ENCODE measurements at regions not wholly inside any gene's neighbourhood (a gene's known extent, or its start where the extent isn't known, plus 50 kb on each side); places are given as distances from the start of the nearest gene placed in this dataset.
"Not testable (repeated sequence)": the region's sequence is repeated elsewhere in the genome, so short reads cannot be mapped to it uniquely, and the experiment has no call there.

DNA sequence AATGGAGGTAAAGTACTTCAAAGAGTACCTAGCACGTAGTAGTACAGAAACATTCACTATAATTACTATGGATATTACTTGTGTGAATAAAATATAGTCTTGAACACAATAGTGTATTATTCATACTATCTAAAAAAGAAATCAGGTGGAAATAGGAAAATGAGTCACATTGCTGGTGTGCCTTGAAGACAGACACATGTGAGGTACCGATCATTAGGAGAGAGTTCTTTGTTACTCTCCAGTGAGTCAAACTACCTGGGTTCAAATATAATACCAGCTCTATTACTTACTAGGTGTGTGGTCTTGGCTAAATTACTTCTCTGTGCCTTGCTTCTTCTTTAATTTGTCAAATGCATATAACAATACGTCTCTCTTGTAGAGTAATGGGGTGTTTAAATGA lies 50.8 kb upstream of the BEND6 start:
- DNase-seq = no peak

DNA sequence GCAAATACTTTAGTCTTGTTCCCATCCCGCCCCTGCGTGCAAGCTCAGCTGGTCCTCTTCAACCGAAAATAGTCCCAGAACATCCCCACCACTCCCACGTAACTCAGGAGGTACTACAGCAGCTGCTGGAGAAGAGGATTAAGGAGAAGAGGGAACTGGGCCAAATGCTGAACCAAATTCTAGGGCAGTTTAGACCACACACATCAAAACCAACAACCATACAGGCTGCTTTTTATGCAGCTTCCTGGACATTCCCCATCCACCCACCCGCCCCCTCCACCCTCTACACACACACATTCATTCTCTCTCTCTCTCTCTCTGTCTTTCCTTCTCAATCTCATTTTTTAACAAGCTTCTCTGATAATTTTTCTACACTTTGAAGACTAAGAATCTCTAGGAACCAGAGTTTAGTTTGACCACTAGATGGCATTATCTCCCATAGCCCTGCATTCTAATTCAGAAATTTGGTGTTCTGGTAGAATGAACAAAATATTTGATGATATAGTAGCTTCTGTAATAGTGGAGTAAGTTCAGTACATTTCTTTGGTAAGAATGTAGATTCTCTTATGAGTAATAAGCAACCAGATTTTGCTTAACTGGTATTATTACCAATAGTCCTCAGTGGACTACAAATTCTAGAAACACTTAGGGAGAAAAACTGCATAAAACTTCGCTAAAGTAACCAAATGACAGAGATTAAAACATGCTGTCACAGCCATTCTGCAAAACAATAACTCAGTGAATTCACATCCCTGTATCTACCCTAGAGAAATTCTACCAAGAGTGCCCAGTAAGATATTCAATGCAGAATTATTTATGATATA lies 52.1 kb upstream of the BEND6 start:
- peak; percentile 3 for DNase-seq

GRCh38 chr6:56900784-56901183 lies 54.1 kb upstream of the BEND6 start:
- no peak for DNase-seq

- DNase-seq = no peak
These were observed 55.2 kb upstream of the BEND6 start for GRCh38 chr6:56899753-56900152.

- no peak for DNase-seq
These were observed 55.6 kb upstream of the BEND6 start for GRCh38 chr6:56899311-56899710.

GRCh38 chr6:56897789-56898529 lies 56.9 kb upstream of the BEND6 start:
- DNase-seq = no peak

DNA sequence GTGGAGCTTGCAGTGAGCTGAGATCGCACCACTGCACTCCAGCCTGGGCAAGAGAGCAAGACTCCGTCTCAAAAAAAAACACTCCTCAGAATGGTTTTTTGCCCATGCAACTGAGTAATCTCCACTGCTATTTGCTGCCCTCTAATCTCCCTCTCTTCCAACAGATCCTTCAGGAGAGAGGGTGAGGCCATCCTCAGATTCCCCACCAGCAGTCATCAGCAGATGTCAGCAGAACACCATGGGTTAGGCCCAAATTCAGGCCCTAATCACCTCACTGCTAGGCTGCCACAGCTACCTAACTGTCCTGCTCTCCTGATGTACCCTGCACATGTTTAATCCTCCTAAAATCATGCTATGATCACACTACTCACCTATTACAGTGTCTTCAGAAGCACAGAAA lies 63.2 kb upstream of the BEND6 start:
- DNase-seq = no peak

DNA sequence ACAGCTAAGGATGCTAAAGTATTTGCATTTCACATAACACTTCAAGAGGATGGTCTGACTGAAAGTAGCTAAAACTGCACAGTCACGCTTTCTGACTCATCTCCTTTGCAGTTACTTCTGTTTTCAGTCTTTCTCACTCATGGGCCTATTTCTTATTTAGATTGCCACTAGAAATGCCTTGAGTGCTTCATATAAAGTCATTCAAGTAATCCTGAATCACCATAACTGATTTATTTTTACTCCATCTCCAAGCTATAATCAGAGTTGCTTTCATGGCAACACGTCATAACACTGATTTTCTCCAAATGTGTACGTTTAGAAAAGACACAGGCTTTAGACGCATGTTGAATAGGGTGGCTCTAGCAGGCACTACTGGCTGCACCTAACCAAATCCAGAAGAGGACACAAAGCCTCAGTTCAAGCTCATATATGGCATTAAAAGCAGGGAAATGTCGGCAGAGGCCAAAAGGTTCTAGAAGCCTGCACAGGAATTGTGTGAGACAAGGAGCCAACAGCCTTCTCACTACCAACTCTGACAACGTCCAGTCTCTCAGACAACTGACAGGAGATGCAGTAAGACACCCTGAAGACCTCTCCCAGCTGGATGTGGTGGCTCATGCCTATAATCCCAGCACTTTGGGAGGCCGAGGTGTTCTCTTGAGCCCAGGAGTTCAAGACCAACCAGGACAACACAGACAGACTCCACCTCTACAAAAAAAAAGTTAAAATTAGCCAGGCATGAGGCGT lies 64.1 kb upstream of the BEND6 start:
- no peak for DNase-seq

GRCh38 chr6:56890066-56890465 lies 64.8 kb upstream of the BEND6 start:
- no peak for DNase-seq

DNA sequence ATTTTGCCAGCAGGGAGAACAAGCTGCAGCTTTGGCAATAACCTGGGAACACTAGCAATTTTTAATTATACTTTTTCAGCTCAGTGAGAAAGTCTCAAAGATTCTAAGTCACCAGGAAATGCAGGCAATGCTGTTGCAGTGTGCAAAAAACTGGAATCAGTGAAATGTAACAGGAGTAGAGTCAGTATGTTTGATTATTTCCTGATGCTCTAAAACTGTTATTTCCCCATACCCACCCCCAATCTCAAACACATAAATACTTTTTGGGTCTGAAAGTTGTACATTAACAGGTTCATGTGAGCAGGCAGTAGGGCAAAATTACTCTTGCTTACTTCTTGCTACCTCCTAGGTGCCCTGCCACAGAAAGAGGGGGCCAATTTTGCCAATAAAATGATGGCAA lies 65.4 kb upstream of the BEND6 start:
- no peak for DNase-seq

DNA sequence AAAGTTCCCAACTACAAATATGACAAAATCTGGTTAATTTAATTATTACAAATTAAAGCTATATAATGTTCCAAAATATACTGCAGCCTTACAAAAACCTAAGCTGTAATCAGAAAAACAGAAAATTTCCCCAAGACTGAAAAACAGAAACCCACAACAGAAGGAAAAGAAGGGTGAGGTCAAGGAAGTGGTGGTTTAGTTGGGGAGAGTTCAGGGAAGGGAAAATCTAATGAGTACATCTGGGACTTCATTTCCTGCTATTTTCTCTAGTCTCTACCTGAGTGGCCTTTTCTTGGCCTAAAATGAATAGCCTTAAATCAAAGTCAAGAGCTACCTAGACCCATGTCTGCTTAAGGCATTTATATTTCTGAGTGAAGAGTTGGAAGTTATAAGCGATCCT lies 66.2 kb upstream of the BEND6 start:
- DNase-seq = no peak

DNA sequence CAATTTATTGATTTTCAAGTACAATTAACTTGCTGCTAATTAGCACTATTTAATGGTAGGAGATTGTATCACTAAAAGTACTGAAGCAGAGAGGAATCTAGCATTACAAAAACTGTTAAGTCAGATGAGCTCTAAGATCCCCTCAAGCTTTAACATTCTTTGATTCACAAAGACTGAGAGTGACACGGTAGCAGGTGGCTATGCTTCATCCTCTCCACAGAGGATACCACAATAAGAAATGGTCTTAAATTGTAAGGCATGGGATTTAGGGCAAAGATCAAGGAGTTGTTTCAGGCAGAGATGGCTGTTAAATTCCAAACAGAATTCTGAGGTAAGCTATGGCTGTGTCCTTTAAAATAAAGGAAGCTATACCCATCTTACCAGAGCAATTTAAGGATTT lies 67.8 kb upstream of the BEND6 start:
- no peak for DNase-seq

DNA sequence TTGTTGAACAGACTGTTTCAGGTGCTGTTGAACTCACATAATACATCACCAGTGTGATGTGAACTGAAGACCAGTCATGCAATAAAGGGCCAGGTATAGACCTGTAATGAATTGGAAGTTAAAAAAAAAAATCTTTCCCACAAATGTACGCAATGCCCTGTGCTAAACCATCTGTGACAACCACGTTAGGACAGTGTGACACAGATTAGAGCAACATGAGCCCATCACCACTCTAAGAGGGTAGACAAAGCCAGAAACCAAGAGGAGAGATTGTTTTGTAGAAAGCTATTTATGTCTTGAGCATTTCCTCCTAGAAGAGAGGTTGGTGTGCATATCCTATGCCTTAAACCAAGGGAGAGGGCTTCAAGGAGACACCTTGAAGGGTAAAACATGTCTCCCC lies 77.0 kb upstream of the BEND6 start:
- no peak for DNase-seq

GRCh38 chr6:56875961-56876360 lies 78.9 kb upstream of the BEND6 start:
- no peak for DNase-seq

- DNase-seq = no peak
These were observed 79.4 kb upstream of the BEND6 start for GRCh38 chr6:56875523-56875922.

GRCh38 chr6:56874328-56874727 lies 80.6 kb upstream of the BEND6 start:
- DNase-seq = no peak

- not testable (repeated sequence) for DNase-seq
These were observed 84.9 kb upstream of the BEND6 start for GRCh38 chr6:56870053-56870452.

- DNase-seq = no peak
These were observed 85.6 kb upstream of the BEND6 start for GRCh38 chr6:56869346-56869745.

DNA sequence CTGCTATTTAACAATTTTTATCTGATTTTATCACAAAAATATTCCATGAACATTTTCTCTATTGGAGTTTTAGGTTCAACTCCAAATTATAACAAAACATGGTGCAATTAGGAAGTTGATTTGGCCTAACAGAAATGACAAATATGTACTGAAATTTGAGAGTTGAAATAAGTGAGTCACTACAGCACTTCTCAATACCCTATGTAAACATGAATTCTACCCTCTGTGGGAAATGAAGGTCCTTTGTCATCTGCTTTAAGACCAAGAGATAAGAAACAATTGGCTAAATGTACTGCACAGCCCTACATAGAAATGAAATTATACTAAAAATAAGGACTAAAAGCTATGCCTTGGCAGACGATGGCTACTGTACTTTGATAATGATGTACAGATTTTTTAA lies 86.2 kb upstream of the BEND6 start:
- no peak for DNase-seq

DNA sequence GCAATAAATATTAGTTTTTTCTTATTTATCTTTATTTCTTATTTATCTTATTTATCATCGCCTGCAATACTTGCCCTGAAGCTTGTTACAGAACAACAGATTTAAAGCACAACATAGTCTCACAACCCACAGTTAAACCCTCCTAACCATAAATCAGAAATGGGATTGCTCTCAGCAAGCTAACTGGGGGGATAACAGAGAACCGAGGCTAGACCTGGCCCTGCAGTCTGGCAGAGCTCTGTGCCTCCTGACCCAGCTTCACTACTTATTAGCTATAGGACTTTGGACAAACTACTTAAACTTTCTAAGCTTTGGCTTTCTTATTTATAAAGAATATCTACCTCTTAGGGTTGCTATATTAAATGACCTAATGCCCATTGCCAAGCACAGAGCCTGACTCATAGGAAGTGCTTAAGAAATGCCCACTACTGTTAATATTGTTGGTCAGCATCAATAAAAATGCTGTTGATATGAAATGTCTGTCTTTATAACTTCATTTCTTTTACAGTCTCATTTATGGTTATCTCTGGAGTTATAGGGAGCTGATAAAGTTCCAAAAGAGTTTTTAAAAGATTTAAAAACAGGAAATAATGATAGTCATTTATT lies 87.9 kb upstream of the BEND6 start:
- DNase-seq = no peak

- DNase-seq = no peak
These were observed 89.6 kb upstream of the BEND6 start for GRCh38 chr6:56865081-56865875.

- DNase-seq = no peak
These were observed 90.7 kb upstream of the BEND6 start for GRCh38 chr6:56864171-56864616.

All from NCI-H748 treated with DMSO at 0.1 percent for 48 hours (cell line).